MM.1S (cell line): ENCODE measurements at regions not wholly inside any gene's neighbourhood (a gene's known extent, or its start where the extent isn't known, plus 50 kb on each side); places are given as distances from the start of the nearest gene placed in this dataset.

ENCODE experiments used
- DNase-seq: peaks from one replicate; pipeline ENCODE4 v3.0.0-alpha.2; 2015
- H2AFZ ChIP-seq: fragments of 300-600 bp; sonication (generic); 2 replicates; pipeline ENCODE4 v1.6.0; 2016; ENCODE audit warnings: antibody characterized with exemption, low read length
- H3F3A ChIP-seq: fragments of 300-600 bp; sonication (generic); 2 replicates; pipeline ENCODE4 v1.6.1; 2016; ENCODE audit warnings: mild to moderate bottlenecking, antibody characterized with exemption, low read length, moderate library complexity, mixed read lengths; ENCODE audit not compliant: insufficient read depth
- H3K27ac ChIP-seq: fragments of 300-600 bp; sonication (generic); 2 replicates; pipeline ENCODE4 v1.5.1; 2016; ENCODE audit warnings: mild to moderate bottlenecking, low read length
- H3K27me3 ChIP-seq: fragments of 300-600 bp; sonication (generic); replicated peaks from 2 replicates; pipeline ENCODE4 v1.6.0; 2016; ENCODE audit warnings: low read length; ENCODE audit not compliant: insufficient read depth
- H3K36me3 ChIP-seq: fragments of 300-600 bp; sonication (generic); replicated peaks from 2 replicates; pipeline ENCODE4 v1.6.1; 2016; ENCODE audit warnings: mild to moderate bottlenecking, low read length, mixed read lengths; ENCODE audit not compliant: insufficient read depth
- H3K4me1 ChIP-seq: fragments of 300-600 bp; sonication (generic); 2 replicates; pipeline ENCODE4 v1.6.1; 2016; ENCODE audit warnings: low read length, mixed read lengths
- H3K4me2 ChIP-seq: fragments of 300-600 bp; sonication (generic); 2 replicates; pipeline ENCODE4 v1.6.0; 2016; ENCODE audit warnings: low read depth, low read length
- H3K4me3 ChIP-seq: fragments of 300-600 bp; sonication (generic); 2 replicates; pipeline ENCODE4 v1.5.1; 2016; ENCODE audit warnings: low read length, mixed read lengths
- H3K79me2 ChIP-seq: fragments of 300-600 bp; sonication (generic); 2 replicates; pipeline ENCODE4 v1.6.1; 2016; ENCODE audit warnings: mixed run types, low read length, mixed read lengths
- H3K9ac ChIP-seq: fragments of 300-600 bp; sonication (generic); 2 replicates; pipeline ENCODE4 v1.6.1; 2016; ENCODE audit warnings: low read length, mixed read lengths
- H3K9me2 ChIP-seq: fragments of 300-600 bp; sonication (generic); replicated peaks from 2 replicates; pipeline ENCODE4 v1.6.1; 2016; ENCODE audit warnings: mild to moderate bottlenecking, low read length, mixed read lengths; ENCODE audit not compliant: insufficient read depth
- H3K9me3 ChIP-seq: fragments of 300-600 bp; sonication (generic); replicated peaks from 2 replicates; pipeline ENCODE4 v1.6.1; 2016; ENCODE audit warnings: mild to moderate bottlenecking, low read length, mixed read lengths; ENCODE audit not compliant: insufficient read depth
- H4K20me1 ChIP-seq: fragments of 300-600 bp; sonication (generic); 2 replicates; pipeline ENCODE4 v1.6.1; 2016; ENCODE audit warnings: mild to moderate bottlenecking, low read length, moderate library complexity, mixed read lengths; ENCODE audit not compliant: insufficient read depth
- EZH2 ChIP-seq: fragments of 300-600 bp; sonication (generic); optimal IDR thresholded peaks from 2 replicates; pipeline ENCODE3; 2017; ENCODE audit warnings: low read depth, mild to moderate bottlenecking, antibody characterized with exemption, low read length, mixed read lengths
- EZH2phosphoT487 ChIP-seq: fragments of 300-600 bp; sonication (generic); IDR thresholded peaks from 2 replicates; pipeline ENCODE4 v1.6.1; 2018; ENCODE audit warnings: antibody characterized with exemption, low read length
- TF ChIP-seq, protein P1 (sequence below): fragments of 300-600 bp; sonication (generic); IDR thresholded peaks from 2 replicates; pipeline ENCODE4 v1.5.1; 2016; ENCODE audit warnings: antibody characterized with exemption, low read length, mixed read lengths

DNA sequence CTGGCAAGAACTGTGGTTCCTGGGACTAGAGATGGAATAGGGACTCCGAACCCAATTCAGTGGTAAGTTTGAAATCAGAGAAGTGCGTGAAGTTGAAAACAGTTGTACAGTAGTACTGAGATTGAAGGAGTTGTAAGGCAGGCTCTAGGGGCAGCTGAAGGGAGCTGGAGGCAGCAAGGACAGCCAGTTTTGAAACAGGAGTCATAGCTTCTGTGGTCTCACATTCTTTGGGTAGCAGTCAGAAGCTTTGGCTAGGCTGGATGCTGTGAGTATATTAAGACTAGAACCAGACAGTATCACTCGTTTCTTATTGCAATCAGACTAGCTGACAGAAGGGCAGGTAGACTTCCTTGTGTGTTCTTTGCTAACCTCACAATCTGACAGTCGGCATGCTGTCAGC, 64.5 kb upstream of the ADAM23 start:
- TF ChIP-seq EZH2 (no peak), EZH2phosphoT487 (no peak)
- H2AFZ ChIP-seq, result no peak overlapping the region

GRCh38 chr2:206379266-206379665, 64.1 kb upstream of the ADAM23 start:
- H3K9ac ChIP-seq, result no peak overlapping the region

More for the DNA sequence above, 64.5 kb upstream of the ADAM23 start:
- Histone ChIP-seq H3K79me2 (no peaks in the 10 kb centered on the region), H3K27me3 (no peaks in the 10 kb centered on the region), H3K36me3 (no peaks in the 10 kb centered on the region), H3K4me3 (no peak overlapping the region), H3K9ac (no peak overlapping the region), H4K20me1 (no peaks in the 10 kb centered on the region), H3K4me2 (no peak overlapping the region), H3K9me3 (no peaks in the 10 kb centered on the region), H3K27ac (no peak overlapping the region), H3K9me2 (no peaks in the 10 kb centered on the region), H3K4me1 (no peaks in the 10 kb centered on the region), H3F3A (no peaks in the 10 kb centered on the region)
- no peak for DNase-seq

DNA sequence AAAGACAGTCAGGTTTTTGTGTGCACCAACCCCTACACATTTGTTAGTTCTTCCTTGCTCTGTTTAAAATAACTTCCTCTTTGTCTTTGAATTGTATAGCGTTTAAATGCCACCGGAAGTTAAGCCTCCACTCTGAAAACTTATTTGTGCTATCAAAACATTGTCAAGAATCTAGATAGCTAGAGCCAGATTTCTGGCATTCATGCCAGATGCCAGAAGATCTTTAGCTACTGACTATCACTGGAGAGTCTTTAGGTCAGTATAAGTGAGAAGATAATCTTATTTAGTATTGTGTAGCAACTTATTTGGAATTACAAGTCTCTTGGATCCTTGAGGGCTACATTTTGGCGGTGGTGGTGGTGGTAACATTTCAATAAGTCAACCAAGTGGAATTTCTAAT, 63.4 kb upstream of the ADAM23 start:
- H3K27ac ChIP-seq, result no peak overlapping the region
- TF ChIP-seq, protein P1, sequence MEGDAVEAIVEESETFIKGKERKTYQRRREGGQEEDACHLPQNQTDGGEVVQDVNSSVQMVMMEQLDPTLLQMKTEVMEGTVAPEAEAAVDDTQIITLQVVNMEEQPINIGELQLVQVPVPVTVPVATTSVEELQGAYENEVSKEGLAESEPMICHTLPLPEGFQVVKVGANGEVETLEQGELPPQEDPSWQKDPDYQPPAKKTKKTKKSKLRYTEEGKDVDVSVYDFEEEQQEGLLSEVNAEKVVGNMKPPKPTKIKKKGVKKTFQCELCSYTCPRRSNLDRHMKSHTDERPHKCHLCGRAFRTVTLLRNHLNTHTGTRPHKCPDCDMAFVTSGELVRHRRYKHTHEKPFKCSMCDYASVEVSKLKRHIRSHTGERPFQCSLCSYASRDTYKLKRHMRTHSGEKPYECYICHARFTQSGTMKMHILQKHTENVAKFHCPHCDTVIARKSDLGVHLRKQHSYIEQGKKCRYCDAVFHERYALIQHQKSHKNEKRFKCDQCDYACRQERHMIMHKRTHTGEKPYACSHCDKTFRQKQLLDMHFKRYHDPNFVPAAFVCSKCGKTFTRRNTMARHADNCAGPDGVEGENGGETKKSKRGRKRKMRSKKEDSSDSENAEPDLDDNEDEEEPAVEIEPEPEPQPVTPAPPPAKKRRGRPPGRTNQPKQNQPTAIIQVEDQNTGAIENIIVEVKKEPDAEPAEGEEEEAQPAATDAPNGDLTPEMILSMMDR, result no peak
- TF ChIP-seq EZH2, result no peak
- TF ChIP-seq EZH2phosphoT487, result no peak
- no peak for DNase-seq
- H3K9me3 ChIP-seq, result no peaks in the 10 kb centered on the region
- no peak overlapping the region for H3K9ac ChIP-seq
- H3K4me2 ChIP-seq, result no peak overlapping the region
- no peak overlapping the region for H3K4me3 ChIP-seq
- H3K27me3 ChIP-seq, result no peaks in the 10 kb centered on the region
- no peaks in the 10 kb centered on the region for H3K36me3 ChIP-seq
- H3K4me1 ChIP-seq, result no peaks in the 10 kb centered on the region
- H3F3A ChIP-seq, result no peaks in the 10 kb centered on the region
- H3K9me2 ChIP-seq, result no peaks in the 10 kb centered on the region
- H4K20me1 ChIP-seq, result no peaks in the 10 kb centered on the region
- no peaks in the 10 kb centered on the region for H3K79me2 ChIP-seq
- no peak overlapping the region for H2AFZ ChIP-seq

More at GRCh38 chr2:206379266-206379665, 64.1 kb upstream of the ADAM23 start:
- Histone ChIP-seq H3K4me1 (no peaks in the 10 kb centered on the region), H3K4me3 (no peak overlapping the region), H3K36me3 (no peaks in the 10 kb centered on the region), H3K27ac (no peak overlapping the region), H2AFZ (no peak overlapping the region), H4K20me1 (no peaks in the 10 kb centered on the region), H3K9me2 (no peaks in the 10 kb centered on the region), H3K4me2 (no peak overlapping the region), H3K9me3 (no peaks in the 10 kb centered on the region), H3K79me2 (no peaks in the 10 kb centered on the region), H3F3A (no peaks in the 10 kb centered on the region), H3K27me3 (no peaks in the 10 kb centered on the region)
- TF ChIP-seq EZH2phosphoT487 (no peak), EZH2 (no peak)
- TF ChIP-seq, protein P1, result no peak
- DNase-seq, result no peak

GRCh38 chr2:206381881-206382280, 61.5 kb upstream of the ADAM23 start:
- H3K27ac ChIP-seq, result no peak overlapping the region
- H3F3A ChIP-seq, result no peaks in the 10 kb centered on the region
- no peak overlapping the region for H3K9ac ChIP-seq
- TF ChIP-seq EZH2phosphoT487, result no peak
- TF ChIP-seq, protein P1, result no peak
- no peak for TF ChIP-seq EZH2
- H3K79me2 ChIP-seq, result no peaks in the 10 kb centered on the region
- no peaks in the 10 kb centered on the region for H3K36me3 ChIP-seq
- no peaks in the 10 kb centered on the region for H3K27me3 ChIP-seq
- no peak overlapping the region for H3K4me2 ChIP-seq
- no peak overlapping the region for H3K4me3 ChIP-seq
- no peaks in the 10 kb centered on the region for H4K20me1 ChIP-seq
- DNase-seq, result no peak
- H3K4me1 ChIP-seq, result no peaks in the 10 kb centered on the region
- no peaks in the 10 kb centered on the region for H3K9me2 ChIP-seq
- no peaks in the 10 kb centered on the region for H3K9me3 ChIP-seq
- H2AFZ ChIP-seq, result no peak overlapping the region
